Esophagus squamous epithelium (tissue), 4 donors: ENCODE measurements at regions not wholly inside any gene's neighbourhood (a gene's known extent, or its start where the extent isn't known, plus 50 kb on each side); places are given as distances from the start of the nearest gene placed in this dataset.

Source experiments
- POLR2A ChIP-seq, 4 donors: fragments of 450-650 bp; IDR thresholded peaks; one replicate each; pipeline ENCODE4 v1.6.1; 2017; ENCODE audit warnings: antibody characterized with exemption in 4 of 4, mild to moderate bottlenecking in 4 of 4, moderate library complexity in 3 of 4
- TF ChIP-seq, protein P1 (sequence below), 6 experiments: fragments of 450-650 bp in 4 of 6; fragments of 200-600 bp in 2 of 6; sonication (generic) in 2 of 6; IDR thresholded peaks; one replicate each; pipeline ENCODE4 v1.5.1; 2016 to 2019; ENCODE audit warnings: antibody characterized with exemption in 6 of 6, mild to moderate bottlenecking in 4 of 6, moderate library complexity in 4 of 6

DNA sequence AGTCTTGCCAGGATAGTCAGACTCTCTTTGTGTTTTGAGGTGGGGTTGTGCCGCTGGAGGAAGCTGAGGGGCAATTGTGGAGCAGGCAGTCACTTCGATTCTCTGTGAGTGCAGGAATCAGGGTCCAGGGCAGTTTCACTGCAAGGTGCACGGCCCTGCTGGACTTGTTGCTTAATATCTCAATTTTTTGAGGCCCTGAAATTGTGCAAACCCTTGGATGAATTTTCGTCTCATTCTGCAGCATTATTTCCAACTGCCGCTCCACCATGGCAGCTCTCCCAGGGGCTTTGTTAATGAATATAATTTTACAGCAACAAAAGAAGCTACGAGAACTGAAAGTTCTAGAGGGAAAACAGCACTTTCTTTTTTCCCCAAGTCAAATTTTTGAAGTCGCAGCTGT lies 531.9 kb downstream of the QKI start:
- TF ChIP-seq, protein P1, sequence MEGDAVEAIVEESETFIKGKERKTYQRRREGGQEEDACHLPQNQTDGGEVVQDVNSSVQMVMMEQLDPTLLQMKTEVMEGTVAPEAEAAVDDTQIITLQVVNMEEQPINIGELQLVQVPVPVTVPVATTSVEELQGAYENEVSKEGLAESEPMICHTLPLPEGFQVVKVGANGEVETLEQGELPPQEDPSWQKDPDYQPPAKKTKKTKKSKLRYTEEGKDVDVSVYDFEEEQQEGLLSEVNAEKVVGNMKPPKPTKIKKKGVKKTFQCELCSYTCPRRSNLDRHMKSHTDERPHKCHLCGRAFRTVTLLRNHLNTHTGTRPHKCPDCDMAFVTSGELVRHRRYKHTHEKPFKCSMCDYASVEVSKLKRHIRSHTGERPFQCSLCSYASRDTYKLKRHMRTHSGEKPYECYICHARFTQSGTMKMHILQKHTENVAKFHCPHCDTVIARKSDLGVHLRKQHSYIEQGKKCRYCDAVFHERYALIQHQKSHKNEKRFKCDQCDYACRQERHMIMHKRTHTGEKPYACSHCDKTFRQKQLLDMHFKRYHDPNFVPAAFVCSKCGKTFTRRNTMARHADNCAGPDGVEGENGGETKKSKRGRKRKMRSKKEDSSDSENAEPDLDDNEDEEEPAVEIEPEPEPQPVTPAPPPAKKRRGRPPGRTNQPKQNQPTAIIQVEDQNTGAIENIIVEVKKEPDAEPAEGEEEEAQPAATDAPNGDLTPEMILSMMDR (IDR thresholded peaks at IDR 0.05): no peak
- no peak for TF ChIP-seq POLR2A (IDR thresholded peaks at IDR 0.05)
